RKO (cell line): ENCODE measurements at regions not wholly inside any gene's neighbourhood (a gene's known extent, or its start where the extent isn't known, plus 50 kb on each side); places are given as distances from the start of the nearest gene placed in this dataset.

Source experiments
- DNase-seq: peaks from one replicate; pipeline ENCODE4 v3.0.0-alpha.2; 2016; ENCODE audit warnings: low spot score

GRCh38 chr14:97445367-97445766 is 648.2 kb downstream of the VRK1 start:
- DNase-seq, result no peak

- no peak for DNase-seq
Observed at GRCh38 chr14:97446087-97446486, 648.9 kb downstream of the VRK1 start.

- DNase-seq, result no peak
Observed at GRCh38 chr14:97452314-97452713, 655.1 kb downstream of the VRK1 start.

GRCh38 chr14:97453991-97454390 is 656.8 kb downstream of the VRK1 start:
- DNase-seq, result no peak

- DNase-seq, result no peak
Observed at GRCh38 chr14:97456462-97456861, 659.3 kb downstream of the VRK1 start.

- DNase-seq, result no peak
Observed at GRCh38 chr14:97456958-97457357, 659.8 kb downstream of the VRK1 start.

- DNase-seq, result no peak
Observed at GRCh38 chr14:97457575-97458085, 660.4 kb downstream of the VRK1 start.

GRCh38 chr14:97458255-97458654 is 661.1 kb downstream of the VRK1 start:
- no peak for DNase-seq

- no peak for DNase-seq
Observed at GRCh38 chr14:97458661-97459579, 661.7 kb downstream of the VRK1 start.

GRCh38 chr14:97462081-97462480 is 664.9 kb downstream of the VRK1 start:
- no peak for DNase-seq

GRCh38 chr14:97468220-97468619 is 671.0 kb downstream of the VRK1 start:
- DNase-seq, result no peak

GRCh38 chr14:97477353-97477752 is 680.2 kb downstream of the VRK1 start:
- DNase-seq, result no peak

GRCh38 chr14:97485201-97485600 is 688.0 kb downstream of the VRK1 start:
- no peak for DNase-seq

GRCh38 chr14:97486601-97487120 is 689.5 kb downstream of the VRK1 start:
- no peak for DNase-seq

GRCh38 chr14:97489750-97490149 is 692.6 kb downstream of the VRK1 start:
- DNase-seq, result no peak

- DNase-seq, result no peak
Observed at GRCh38 chr14:97490521-97491070, 693.4 kb downstream of the VRK1 start.

- DNase-seq, result no peak
Observed at GRCh38 chr14:97491697-97492096, 694.5 kb downstream of the VRK1 start.

GRCh38 chr14:97499790-97500481 is 702.8 kb downstream of the VRK1 start:
- no peak for DNase-seq

GRCh38 chr14:97506626-97507025 is 709.4 kb downstream of the VRK1 start:
- no peak for DNase-seq

GRCh38 chr14:97513891-97514290 is 716.7 kb downstream of the VRK1 start:
- DNase-seq, result no peak

- no peak for DNase-seq
Observed at GRCh38 chr14:97517566-97518234, 720.5 kb downstream of the VRK1 start.

- no peak for DNase-seq
Observed at GRCh38 chr14:97523936-97524335, 726.8 kb downstream of the VRK1 start.
